Upper lobe of left lung (tissue), 6 donors: ENCODE measurements at regions not wholly inside any gene's neighbourhood (a gene's known extent, or its start where the extent isn't known, plus 50 kb on each side); places are given as distances from the start of the nearest gene placed in this dataset.
"Not testable (repeated sequence)": the region's sequence is repeated elsewhere in the genome, so short reads cannot be mapped to it uniquely, and the experiment has no call there.

Experiments
- ATAC-seq, 2 donors: fragments of 200-7000 bp; cut with Tn5 transposase; one replicate each; pipeline ENCODE4 v1.9.1; 2022; ENCODE audit warnings: mild to moderate bottlenecking in 2 of 2, moderate library complexity in 2 of 2; ENCODE audit not compliant: low FRiP score in 2 of 2
- DNase-seq, 2 donors: peaks; one replicate each; pipeline ENCODE4 v3.0.0-alpha.2; 2019 to 2020
- H3K27ac ChIP-seq, 4 donors: fragments of 200-600 bp; sonication (generic); one replicate each; pipeline ENCODE4 v1.5.1; 2016 to 2019
- H3K27me3 ChIP-seq, 4 donors: fragments of 200-600 bp; sonication (generic); one replicate each; pipeline ENCODE4 v1.5.1; 2017 to 2019
- H3K36me3 ChIP-seq, 4 donors: fragments of 200-600 bp; sonication (generic); one replicate each; pipeline ENCODE4 v1.5.1; 2016 to 2019
- H3K4me1 ChIP-seq, 4 donors: fragments of 200-600 bp; sonication (generic); one replicate each; pipeline ENCODE4 v1.5.1; 2018 to 2019
- H3K4me3 ChIP-seq, 4 donors: fragments of 200-600 bp; sonication (generic); one replicate each; pipeline ENCODE4 v1.5.1; 2017 to 2019; ENCODE audit warnings: mild to moderate bottlenecking in 2 of 4, moderate library complexity in 1 of 4
- H3K9me3 ChIP-seq, 4 donors: fragments of 200-600 bp; sonication (generic); one replicate each; pipeline ENCODE4 v1.5.1; 2018 to 2019
- CTCF ChIP-seq, 6 experiments: fragments of 450-650 bp in 4 of 6; fragments of 200-600 bp in 2 of 6; sonication (generic) in 2 of 6; IDR thresholded peaks; one replicate each; pipeline ENCODE4 v1.5.1; 2016 to 2019; ENCODE audit warnings: antibody characterized with exemption in 6 of 6
- EP300 ChIP-seq, 4 donors: sonication (generic); formaldehyde crosslinking; IDR thresholded peaks; one replicate each; pipeline ENCODE4 v1.5.1; 2017; ENCODE audit warnings: antibody characterized with exemption in 4 of 4, control low read depth in 2 of 4
- POLR2A ChIP-seq, 4 donors: fragments of 450-650 bp; IDR thresholded peaks; one replicate each; pipeline ENCODE4 v1.5.1; 2016 to 2017; ENCODE audit warnings: antibody characterized with exemption in 4 of 4, mild to moderate bottlenecking in 2 of 4
- POLR2AphosphoS5 ChIP-seq, 2 donors: sonication (generic); formaldehyde crosslinking; IDR thresholded peaks; one replicate each; pipeline ENCODE4 v1.5.1; 2017; ENCODE audit warnings: antibody characterized with exemption in 2 of 2
- WGBS, 2 donors: methylation state at CpG; one replicate each; pipeline ENCODE4 v1.1.5; 2017 to 2018; 5-methylcytosine and 5-hydroxymethylcytosine counted together
- donor health status: DM: no; HTN: no; CAD: no; lungs with moderate emphysema.
- donor health status: DM: no; HTN: yes; CAD: no; lungs with severe emphysema.

GRCh38 chr3:151675858-151676615 is 57.7 kb upstream of the AADACL2 start:
- H3K9me3 ChIP-seq: peaks cover 0 to 6% (median 0%) of the 10 kb centered on the region in 4 donors
- no peak for ATAC-seq
- H3K27me3 ChIP-seq: no peaks in the 10 kb centered on the region
- no peaks in the 10 kb centered on the region for H3K36me3 ChIP-seq
- TF ChIP-seq POLR2AphosphoS5 (IDR thresholded peaks at IDR 0.05): no peak
- TF ChIP-seq EP300 (IDR thresholded peaks at IDR 0.05): no peak
- no peak for TF ChIP-seq CTCF (IDR thresholded peaks at IDR 0.05)
- no peak for TF ChIP-seq POLR2A (IDR thresholded peaks at IDR 0.05)
- WGBS, 2 donors: 81 to 90% methylated on average over 8 of the region's 8 CpGs
- no peak for DNase-seq
- no peak overlapping the region for H3K27ac ChIP-seq
- H3K4me1 ChIP-seq: no peaks in the 10 kb centered on the region
- H3K4me3 ChIP-seq: no peak overlapping the region

DNA sequence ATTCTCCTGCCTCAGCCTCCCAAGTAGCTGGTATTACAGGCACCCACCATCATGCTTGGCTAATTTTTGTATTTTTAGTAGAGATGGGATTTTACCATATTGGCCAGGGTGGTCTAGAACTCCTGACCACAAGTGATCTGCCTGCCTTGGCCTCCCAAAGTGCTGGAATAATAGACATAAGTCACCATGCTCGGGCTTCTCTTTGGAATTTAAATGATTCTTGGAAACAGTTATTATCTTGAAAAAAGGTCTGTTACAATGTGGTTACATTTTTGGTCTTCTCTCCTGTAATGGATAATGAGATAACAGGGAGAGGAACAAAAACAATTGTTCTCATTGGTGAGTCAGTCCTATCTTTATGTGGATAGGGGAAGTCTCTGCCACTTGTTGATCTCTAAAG is 59.8 kb upstream of the AADACL2 start:
- Histone ChIP-seq H3K27ac (no peak overlapping the region), H3K27me3 (no peaks in the 10 kb centered on the region), H3K4me1 (no peaks in the 10 kb centered on the region), H3K4me3 (no peak overlapping the region), H3K36me3 (no peaks in the 10 kb centered on the region), H3K9me3 (peaks cover 0 to 6% (median 0%) of the 10 kb centered on the region in 4 donors)
- ATAC-seq: no peak
- WGBS, 2 donors: 58 to 74% methylated on average over 1 of the region's 1 CpG
- TF ChIP-seq POLR2A (IDR thresholded peaks at IDR 0.05) (no peak), POLR2AphosphoS5 (IDR thresholded peaks at IDR 0.05) (no peak), EP300 (IDR thresholded peaks at IDR 0.05) (no peak), CTCF (IDR thresholded peaks at IDR 0.05) (no peak)
- no peak for DNase-seq

DNA sequence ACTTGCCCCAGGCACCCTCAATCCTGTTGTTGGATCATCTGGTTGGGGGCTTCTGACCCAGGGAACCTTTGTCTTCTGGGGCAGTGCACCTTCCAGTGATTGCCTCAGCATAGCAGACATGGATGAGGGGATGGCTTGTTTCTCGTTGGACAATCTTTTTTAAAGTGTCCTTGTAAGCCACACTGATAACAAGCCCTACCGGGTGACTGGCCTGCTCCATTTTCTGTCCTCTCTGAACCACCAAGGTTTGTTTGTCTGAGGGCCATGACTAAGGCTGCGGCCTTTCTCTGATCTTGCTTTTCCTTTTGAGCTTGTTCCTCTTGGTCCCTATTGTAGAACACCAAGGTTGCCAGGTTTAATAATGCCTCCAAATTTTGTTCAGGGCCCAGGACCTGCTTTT is 66.0 kb upstream of the AADACL2 start:
- 88 to 93% methylated on average over 3 of the region's 3 CpGs for WGBS, 2 donors
- not testable (repeated sequence) for H3K9me3 ChIP-seq, DNase-seq, H3K27me3 ChIP-seq, H3K4me3 ChIP-seq, ATAC-seq, H3K36me3 ChIP-seq, H3K4me1 ChIP-seq, H3K27ac ChIP-seq

DNA sequence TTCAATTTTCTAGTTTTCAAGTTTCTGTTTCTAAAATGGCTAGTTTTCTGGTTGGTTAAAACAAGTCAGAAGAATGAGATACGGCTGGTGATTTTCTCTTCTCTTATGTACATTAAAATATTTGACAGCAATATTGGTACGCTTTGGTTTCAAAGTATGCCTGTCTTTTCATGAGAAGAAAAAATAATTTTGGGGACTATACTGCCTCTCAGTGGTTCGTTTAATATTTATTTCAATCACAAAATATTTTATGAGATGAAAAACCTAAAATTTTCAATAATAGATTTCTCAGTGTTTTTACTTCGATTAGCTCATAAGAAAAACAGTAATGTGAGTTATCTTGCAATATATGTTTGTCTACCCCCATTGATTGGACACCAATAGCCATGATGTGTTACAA is 72.8 kb upstream of the AADACL2 start:
- H3K4me3 ChIP-seq: no peak overlapping the region
- no peaks in the 10 kb centered on the region for H3K4me1 ChIP-seq
- no peak for TF ChIP-seq CTCF (IDR thresholded peaks at IDR 0.05)
- no peak for TF ChIP-seq POLR2AphosphoS5 (IDR thresholded peaks at IDR 0.05)
- TF ChIP-seq POLR2A (IDR thresholded peaks at IDR 0.05): no peak
- TF ChIP-seq EP300 (IDR thresholded peaks at IDR 0.05): no peak
- H3K36me3 ChIP-seq: no peaks in the 10 kb centered on the region
- no peak for ATAC-seq
- no peaks in the 10 kb centered on the region for H3K9me3 ChIP-seq
- H3K27me3 ChIP-seq: no peaks in the 10 kb centered on the region
- 64 to 67% methylated on average over 4 of the region's 4 CpGs for WGBS, 2 donors
- no peak overlapping the region for H3K27ac ChIP-seq
- DNase-seq: no peak

- no peaks in the 10 kb centered on the region for H3K4me1 ChIP-seq
- no peaks in the 10 kb centered on the region for H3K27me3 ChIP-seq
- no peaks in the 10 kb centered on the region for H3K9me3 ChIP-seq
- H3K4me3 ChIP-seq: no peak overlapping the region
- DNase-seq (no peak), ATAC-seq (no peak)
- no peak overlapping the region for H3K27ac ChIP-seq
- H3K36me3 ChIP-seq: no peaks in the 10 kb centered on the region
- TF ChIP-seq EP300 (IDR thresholded peaks at IDR 0.05): no peak
- TF ChIP-seq POLR2AphosphoS5 (IDR thresholded peaks at IDR 0.05): no peak
- TF ChIP-seq CTCF (IDR thresholded peaks at IDR 0.05): no peak
- no peak for TF ChIP-seq POLR2A (IDR thresholded peaks at IDR 0.05)
Measured at GRCh38 chr3:151644986-151645385, 88.7 kb upstream of the AADACL2 start.
